Kasumi-1 (cell line): ENCODE measurements at regions not wholly inside any gene's neighbourhood (a gene's known extent, or its start where the extent isn't known, plus 50 kb on each side); places are given as distances from the start of the nearest gene placed in this dataset.

Source experiments
- DNase-seq, 2 experiments: peaks; one replicate each; lab custom pipeline; 2025; lab: John Stamatoyannopoulos, UW

DNA sequence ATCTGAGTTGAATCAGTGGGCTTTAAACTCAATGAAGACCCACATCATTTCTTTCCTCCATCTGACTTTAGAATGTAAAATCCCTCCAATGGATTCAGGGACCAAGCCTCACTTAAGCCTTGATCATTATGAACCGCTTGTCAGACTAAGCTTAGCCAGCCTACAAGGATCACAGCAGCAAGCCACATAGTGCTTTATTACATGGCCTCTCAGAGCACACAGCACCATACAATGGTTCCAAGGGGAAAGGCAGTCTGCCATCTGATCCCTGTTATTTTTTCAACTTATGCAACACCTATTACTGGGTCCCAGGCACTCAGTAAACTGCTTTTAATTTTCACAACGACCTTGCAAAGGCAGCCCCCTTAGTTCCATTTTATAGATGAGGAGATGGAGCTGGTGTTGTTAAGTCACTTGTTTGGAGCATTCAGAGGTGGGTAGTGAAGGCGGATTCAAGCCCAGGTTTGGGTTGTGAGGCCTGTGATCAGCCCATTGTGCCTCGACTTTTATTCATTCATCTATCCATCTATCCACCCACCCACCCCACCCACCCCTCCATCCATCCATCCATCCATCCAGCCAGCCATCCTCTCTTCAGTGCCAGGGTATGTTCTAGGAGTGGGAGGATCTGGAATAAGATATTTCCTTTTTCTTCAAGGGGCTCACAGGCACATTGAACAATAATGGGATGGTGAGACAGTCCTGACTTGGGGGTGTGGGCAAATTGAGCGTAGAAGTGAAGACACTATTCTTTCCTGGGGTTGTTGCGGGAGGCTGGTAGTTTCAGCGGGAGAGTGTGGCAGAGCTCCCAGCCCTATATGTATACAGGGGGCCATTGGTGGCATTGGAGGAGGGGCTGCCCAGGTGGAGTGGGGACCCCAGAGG, 141.2 kb downstream of the MYCN start:
- DNase-seq, result no peak

DNA sequence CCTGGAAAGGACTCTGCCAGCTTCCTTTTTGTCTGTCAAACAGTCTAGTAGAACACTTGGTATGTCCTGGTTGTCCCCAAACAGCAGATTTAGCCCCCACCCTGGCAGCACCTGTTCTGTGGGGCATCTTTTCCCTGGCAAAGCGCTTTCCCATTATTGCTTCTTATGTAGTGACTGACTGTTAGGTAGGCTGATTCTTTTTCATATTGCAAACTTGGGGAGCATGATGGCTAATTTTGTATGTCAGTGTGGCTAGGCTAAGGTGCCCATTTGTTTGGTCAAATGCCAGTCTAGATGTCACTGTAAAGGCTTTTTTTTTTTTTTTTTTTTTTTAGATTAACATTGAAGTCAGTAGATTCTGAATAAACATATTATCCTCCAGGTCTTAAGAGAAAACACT, 140.2 kb downstream of the MYCN start:
- DNase-seq, result no peak

DNA sequence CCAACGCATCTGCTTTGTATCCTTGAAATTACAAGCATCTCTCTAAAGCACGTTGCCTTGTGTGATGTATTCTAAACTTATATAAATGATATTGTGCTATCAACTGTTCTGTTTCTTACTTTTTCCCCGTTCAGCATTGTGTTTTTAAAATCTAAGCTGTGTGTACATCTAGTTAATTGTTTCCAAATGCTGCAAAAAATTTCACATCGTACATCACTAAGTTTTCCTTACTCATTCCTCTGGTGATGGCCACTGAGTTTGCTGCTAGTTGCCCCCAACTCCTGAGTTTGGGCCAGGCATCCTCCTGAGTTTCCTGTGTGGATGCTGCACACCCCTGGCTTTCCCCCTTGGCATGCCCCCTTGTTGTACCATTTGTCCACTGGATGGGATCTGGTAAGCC, 139.7 kb downstream of the MYCN start:
- DNase-seq, result no peak

DNA sequence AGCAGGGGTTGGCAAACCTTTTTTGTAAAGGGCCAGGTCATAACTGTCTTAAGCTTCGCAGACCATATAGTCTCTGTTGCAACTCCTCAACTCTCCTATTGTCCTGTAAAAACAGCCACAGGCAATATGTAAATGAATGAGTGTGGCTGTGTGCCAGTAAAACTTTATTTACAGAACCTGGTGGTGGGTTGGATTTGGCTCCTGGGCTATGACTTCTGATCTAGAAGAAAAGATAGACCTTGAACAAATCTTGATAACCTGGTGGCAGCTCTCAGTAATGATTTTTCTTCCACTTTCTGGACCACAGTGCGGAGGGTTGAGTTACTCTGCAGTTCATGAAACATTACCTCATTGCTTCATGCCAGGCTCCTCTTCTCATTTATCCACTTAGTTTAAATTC, 139.3 kb downstream of the MYCN start:
- DNase-seq, result no peak

DNA sequence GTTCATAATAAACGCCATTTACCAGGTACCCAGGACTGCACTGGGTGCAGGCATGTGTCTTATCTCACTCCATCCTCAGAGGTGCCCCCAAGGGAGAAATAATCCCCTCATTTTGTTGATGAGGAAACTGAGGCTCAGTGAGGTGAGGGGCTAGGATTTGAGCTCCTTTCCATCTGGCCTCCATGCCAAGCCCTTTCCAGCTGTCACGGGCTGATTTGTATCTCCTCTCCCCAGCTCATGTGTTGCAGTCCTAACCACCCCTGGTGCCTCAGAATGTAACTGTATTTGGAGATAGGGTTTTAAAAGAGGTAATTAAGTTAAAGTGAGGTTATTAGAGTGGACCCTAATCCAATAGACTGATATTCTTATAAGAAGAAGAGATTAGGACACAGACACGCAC, 137.3 kb downstream of the MYCN start:
- DNase-seq, result no peak

DNA sequence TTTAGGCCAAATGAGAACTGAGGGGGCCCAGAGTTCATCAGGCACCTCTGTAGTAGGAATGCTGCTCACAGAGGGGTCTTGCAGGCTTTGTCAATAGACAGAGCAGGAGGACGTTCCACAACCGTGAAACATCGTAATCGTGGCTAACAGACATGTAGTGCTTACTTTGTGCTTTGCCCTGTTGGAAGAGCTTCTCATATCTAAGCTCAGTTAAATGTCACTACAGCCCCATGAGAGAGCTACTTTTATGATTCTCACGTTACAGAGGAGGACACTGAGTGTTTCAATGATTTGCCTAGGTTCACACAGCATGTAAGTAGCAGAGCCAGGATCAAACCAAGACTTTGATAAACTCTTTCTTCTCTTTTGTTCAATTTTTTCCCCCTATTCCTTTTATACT, 136.6 kb downstream of the MYCN start:
- no peak for DNase-seq

DNA sequence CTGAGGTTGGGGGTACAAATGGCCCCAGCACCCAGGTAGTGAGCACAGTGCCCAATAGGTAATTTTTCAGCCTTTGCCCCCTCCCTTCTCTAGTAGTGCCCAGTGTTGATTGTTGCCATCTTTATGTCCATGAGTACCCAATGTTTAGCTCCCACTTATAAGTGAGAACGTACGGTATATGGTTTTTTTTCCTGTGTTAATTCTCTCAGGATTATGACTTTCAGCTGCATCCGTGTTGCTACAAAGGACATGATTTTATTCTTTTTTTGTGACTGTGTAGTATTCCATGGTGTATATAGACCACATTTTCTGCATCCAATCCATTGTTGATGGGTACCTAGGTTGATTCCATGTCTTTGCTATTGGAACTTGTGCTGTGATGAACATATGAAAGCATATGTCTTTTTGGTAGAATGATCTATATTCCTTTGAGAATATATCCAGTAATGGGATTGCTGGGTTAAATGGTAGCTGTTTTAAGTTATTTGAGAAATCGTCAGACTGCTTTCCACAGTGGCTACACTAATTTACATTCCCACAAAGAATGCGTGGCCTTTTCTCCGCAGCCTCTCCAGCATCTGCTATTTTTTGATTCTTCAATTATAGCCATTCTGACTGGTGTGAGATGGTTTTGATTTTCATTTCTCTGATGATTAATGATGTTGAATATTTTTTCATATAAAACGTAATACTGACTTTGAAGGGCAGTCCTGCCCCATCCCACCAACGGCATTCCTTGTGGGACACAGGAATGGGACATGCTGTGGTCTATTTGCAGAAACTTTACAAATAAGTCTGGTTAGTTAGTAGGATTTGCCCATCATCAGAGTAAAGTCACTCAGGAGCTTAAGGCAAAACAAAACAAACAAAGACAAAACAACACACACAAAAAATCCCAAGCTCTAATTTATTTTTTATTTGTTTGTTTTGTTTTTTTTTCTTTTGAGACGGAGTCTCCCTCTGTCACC, 135.0 kb downstream of the MYCN start:
- no peak for DNase-seq

DNA sequence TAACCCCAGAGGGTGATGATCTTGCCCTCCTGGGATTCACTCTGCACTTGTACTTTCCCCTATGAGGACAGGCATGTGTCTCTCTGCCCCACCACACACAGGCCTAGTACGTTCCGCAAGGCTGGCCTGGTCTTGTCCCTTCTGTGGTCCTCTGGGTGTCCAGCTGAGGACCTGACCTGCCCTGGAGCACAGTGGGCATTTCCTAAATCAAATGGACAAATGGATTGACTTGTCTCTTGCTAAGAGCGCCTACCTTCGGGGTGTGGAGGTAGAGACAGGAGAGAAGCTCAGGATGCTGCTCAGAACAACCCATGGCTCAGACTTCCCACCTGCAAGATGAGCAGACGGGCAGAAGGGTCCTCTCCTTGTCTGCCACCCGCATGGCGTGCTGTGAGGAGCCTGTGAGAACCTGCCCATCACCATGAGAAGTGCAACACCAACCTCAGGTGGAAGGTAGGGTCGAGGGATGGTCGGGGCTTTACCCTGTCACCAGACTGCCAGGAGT, 133.6 kb downstream of the MYCN start:
- no peak for DNase-seq

DNA sequence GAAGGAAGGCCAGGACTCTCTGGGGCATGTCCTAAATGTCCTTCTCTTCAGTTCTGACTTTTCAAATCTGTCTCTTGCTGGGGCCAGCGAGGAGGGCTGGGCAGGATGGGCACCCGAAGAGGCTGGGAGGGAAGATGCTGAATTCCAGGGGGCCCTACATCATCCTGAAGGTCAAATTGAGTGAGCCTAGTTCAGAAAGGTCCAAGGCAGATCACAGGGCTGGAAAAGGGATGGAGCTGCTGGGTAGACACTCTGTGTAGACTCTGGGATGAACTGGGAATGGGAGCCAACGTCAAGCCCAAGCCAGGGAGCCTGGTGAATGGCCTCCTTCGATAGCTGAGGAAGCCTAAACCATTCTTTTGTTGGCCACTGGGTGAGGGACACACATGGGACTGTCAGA, 133.1 kb downstream of the MYCN start:
- no peak for DNase-seq

DNA sequence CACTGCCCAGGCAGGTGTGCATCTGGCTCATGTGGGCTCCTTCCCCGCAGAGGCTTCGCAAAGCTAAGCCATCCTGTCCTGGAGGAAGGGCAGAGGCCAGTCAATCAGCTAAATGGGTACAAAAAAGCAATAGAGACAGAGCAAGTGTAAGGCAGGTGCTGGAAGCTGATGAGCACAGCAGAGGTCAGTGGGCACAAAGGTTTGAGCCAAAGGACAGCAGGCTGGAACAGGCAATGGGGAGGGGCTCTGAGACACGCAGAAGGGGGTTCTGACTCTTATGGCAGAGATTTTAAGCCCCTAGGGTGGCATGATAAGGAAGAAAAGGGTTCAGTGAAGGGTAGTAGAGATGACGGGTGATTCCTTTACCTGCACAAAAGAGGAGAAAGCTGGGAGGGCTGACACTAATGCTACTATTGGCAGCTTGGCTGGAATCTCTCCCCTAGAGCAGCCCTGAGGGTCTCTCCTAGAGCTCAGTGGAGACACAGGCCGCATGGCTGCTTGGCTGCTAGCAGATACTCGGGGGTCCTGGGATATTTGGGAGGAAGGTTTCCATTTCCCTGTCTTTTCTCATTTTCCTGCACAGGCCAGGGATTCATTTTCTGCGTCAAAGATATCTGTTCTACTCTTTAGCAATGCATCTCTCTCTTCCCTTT, 132.4 kb downstream of the MYCN start:
- DNase-seq, result no peak

DNA sequence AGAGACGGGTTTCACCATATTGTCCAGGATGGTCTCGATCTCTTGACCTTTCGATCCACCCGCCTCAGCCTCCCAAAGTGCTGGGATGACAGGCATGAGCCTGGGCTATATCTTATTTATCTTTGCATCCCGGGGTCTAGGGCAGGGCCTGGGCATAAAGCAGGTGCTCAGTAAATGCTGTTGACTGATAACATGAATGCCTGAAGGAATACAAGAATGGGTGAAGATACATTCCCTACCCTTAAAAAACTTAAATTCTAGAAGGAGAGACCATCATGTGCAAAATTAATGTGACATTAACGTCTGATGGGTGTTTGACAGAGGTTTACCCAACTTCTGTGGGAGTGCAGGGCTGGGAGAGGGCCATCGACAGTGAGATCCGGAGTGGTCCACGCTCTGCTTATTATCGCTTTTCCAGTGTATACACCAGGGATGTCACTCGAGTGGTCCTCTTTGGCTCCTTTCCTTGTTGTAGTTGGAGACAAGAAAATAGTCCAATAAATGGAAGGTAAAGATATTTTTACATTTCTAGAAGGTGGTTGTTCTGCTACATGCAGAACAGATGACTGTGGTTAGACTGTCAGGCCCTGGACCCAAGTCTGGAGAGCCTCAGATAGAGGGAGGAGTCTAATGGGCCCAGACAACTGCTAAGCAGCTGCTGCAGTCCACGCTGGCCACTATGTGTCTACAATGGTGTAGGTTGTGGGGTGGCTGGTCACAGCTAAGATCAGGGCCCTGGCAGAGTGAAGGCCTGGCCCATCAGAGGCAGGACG, 131.7 kb downstream of the MYCN start:
- DNase-seq, result no peak

DNA sequence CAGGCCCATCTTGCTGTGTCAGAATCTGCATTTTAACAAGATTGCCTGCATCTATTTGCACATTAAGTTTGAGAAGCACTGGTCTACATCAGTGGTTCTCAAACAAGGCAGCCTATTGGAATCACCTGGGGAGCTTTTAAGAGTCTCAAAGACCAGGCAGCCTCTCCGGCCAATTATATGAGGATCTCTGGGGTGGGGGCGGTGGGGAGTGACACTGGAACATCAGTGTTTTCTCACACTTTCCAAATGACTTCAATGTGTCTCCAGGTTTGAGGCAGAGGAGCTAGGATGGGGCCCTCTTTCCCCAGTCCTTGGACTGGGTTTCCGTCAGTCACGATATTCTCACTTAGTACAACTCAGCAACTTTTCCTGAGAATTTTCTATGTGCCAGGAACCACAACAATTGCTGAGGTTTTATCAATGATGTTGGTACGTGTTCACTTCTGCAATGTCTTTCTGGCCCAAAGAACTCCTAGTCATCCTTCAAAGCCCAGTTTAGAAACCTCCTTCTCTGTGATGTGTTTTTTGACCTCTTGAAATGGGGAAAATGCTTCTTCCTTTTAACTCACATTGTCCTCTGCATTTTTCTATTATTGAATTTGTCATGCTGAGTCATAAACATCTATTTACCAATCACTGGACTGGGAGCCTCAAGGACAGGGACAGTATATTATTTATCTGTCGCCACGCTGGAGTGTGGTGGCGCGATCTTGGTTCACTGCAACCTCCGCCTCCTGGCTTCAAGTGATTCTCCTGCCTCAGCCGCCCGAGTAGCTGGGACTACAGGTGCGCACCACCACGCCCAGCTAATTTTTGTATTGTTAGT, 130.9 kb downstream of the MYCN start:
- no peak for DNase-seq

DNA sequence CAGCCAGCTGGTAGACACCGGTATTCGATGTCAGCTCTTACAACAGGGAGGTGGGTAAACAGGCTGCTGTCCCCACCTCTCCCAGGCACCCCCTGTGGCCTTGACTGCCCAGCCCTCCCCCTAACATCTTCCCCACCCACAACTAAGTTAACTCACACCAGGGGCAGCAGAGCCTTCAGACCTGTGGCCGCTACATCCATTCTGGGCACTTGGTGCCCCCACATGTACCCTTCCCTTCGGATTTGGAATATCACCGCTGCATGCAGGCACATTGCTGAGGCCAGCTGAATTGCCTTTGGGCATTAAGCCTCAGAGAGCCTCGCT, 130.3 kb downstream of the MYCN start:
- DNase-seq, result no peak

DNA sequence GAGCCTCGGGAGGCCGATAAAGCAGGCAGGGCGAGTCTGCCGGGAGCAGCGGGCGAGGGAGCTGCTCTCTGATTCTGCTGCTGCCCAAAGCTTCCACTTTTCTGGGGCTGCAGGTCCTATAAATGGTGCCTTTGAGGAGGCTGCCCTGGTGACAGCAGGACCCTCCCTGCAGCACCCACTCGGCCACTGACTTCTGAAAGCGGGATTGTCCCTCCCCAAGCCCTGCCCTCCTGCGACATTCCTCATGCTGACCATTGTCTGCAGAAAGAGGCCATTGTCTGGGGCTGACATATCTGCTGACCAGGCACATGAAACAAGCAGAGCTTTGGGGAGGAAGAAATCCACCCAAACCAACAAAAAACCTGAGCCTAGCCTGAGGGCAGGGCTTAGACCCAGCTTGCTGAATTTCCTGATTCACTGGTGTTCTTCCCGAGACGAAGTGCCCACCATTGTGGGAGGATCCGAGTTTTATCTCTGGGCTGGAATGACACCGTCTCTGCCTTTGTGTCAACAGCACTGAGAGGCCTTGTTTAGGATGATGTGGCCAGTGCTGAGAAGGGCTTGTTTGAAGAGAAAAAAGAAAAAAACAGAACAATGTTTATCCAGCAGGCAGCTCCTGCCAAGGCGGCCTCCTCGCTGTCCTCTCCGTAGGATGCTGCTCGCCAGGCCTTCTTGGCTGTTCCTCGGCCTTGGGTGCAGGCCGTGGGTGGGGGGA, 129.7 kb downstream of the MYCN start:
- DNase-seq, result no peak

DNA sequence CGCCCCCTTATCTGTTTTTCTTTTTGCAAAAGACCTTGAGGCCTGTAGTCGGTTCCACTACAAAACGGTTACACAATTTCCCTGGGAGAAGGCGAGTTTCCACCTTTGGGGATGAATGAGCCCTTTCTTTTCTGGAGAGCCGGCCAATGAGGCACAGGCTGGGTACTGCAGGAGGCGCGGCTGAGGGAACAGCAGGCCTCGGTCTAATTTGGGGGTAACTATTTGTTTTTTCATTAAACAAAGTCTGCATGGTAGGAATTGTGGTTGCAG, 129.2 kb downstream of the MYCN start:
- DNase-seq, result no peak

DNA sequence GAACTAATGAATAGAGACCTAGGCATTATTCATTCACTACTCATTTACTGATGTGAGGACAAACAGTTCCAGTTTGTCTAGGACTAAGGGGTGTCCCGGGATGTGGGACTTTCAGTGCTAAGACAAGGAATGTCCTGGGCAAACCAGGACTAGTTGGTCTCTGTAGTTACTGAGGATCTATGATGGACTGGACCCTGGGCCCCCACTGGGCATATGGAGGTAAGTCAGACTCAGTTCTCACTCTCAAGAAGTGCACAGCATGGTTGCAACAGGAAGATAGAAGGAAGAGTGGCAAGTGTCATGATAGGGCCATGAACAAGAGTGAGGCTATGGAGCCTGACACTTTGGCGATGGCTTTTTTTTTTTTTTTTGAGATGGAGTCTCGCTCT, 128.2 kb downstream of the MYCN start:
- no peak for DNase-seq

DNA sequence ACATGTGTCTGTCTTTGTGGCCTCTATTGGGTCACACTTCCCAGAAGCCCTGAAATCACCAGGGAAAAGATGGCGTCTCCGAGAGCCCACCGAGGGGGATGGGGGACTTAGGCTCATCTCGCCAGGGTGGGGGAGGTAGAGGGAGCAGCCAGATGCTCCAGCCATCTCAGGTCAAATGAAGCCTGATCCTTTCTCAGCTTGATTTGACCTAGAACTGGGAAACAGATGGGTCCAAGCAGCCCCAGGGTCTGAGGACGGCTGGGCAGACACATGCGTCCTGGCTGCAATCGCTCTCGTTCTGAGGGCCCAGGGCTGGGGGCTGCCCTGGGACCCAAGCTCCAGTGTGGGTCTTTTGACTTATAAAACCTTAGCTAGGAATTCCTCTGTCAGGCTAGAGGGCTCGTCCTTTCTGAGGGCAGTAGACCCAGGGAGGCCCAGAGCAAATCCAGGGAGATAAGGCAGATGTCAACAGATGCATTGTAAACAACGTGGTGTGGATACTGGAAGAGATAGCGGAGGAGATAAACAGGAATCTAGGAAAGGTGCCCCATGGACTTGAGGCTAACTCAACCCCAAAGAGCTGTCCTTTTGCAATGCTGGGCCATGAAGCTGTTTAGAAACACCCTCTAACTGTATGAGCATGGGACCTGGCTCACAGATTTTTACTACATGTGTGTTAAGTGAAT, 127.7 kb downstream of the MYCN start:
- DNase-seq, result no peak

DNA sequence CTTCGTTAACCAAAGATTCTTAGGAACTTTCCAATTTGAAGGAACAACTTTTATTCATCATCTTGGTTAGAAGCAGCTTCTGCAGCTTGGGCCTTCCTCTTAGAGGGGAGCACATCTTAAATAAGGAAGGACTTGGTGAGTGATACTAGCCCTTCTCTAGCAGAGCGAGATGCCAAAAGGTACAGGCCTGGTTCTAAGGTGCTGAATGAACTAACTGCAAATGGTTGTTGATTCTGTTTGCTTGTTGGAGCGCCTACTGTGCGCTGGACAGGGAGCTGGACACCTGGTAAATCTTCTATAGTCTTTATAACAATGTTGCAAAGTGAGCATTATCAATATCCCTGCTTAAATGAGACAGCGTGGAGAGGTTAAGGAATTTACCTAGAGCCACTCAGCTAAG, 127.1 kb downstream of the MYCN start:
- no peak for DNase-seq

DNA sequence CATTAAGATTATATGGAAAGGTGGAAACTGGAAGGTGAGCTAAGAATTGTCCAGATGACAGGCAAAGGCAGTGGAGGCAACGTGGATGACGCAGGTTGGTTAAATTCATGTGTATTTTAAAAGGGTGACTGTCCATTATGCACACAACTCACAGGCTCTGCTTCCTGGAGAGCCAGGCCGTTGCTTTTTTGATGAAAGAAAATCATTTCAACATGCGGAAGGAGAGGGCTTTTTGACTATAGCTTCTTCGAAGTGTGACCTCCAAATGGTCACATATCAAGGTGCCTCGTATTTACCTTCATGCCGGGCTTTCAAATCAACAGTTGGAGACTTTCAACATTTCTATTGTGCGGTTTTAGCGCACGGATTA, 126.7 kb downstream of the MYCN start:
- no peak for DNase-seq
